Neural progenitor cell (in vitro differentiated cells): ENCODE measurements at regions not wholly inside any gene's neighbourhood (a gene's known extent, or its start where the extent isn't known, plus 50 kb on each side); places are given as distances from the start of the nearest gene placed in this dataset.

Source experiments
- EZH2 ChIP-seq: fragments of 200-600 bp; sonication (generic); IDR thresholded peaks from 2 replicates; pipeline ENCODE4 v1.6.1; 2017; ENCODE audit warnings: antibody characterized with exemption, mild to moderate bottlenecking, moderate library complexity
- TF ChIP-seq, protein P1 (sequence below): fragments of 200-600 bp; sonication (generic); IDR thresholded peaks from 2 replicates; pipeline ENCODE4 v1.5.1; 2017; ENCODE audit warnings: antibody characterized with exemption, mild to moderate bottlenecking

DNA sequence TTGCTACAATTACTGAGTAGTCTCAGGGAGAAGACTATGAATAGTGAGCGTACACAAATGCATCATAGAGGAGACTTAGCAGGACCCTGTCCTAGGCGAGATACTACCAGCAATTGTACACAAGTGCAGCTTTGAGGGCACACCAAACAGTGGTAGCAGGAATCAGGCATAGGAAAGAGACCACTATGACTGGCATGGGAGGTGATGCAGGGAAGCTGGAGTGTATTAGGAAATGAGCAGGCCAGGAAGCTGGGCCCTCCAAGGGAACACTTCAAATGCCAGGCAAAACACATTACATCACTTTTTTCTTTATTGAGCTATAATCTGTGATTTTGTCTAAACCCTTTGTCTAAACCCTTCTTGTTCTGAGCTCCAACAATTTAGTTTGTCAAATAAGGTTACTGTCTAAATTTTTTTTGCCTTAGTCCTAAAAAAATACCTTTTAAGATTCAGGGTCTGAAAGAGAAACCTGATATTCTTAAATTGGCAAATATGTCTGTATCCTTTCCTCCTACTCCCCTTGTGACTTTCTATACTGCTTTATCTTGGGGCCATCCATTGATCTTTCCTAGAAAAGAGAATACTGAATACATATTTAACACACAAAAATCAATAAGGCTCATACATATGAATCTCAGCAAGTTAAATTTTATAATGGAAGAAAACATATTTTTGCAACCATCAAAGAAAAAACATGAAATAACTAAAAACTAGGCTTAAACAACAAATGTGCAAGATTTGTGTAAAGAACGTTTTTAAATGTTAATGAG lies 193.8 kb upstream of the PHYHIPL start:
- TF ChIP-seq, protein P1, sequence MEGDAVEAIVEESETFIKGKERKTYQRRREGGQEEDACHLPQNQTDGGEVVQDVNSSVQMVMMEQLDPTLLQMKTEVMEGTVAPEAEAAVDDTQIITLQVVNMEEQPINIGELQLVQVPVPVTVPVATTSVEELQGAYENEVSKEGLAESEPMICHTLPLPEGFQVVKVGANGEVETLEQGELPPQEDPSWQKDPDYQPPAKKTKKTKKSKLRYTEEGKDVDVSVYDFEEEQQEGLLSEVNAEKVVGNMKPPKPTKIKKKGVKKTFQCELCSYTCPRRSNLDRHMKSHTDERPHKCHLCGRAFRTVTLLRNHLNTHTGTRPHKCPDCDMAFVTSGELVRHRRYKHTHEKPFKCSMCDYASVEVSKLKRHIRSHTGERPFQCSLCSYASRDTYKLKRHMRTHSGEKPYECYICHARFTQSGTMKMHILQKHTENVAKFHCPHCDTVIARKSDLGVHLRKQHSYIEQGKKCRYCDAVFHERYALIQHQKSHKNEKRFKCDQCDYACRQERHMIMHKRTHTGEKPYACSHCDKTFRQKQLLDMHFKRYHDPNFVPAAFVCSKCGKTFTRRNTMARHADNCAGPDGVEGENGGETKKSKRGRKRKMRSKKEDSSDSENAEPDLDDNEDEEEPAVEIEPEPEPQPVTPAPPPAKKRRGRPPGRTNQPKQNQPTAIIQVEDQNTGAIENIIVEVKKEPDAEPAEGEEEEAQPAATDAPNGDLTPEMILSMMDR = no peak
- TF ChIP-seq EZH2 = no peak
